B cell (primary cell): ENCODE measurements at regions not wholly inside any gene's neighbourhood (a gene's known extent, or its start where the extent isn't known, plus 50 kb on each side); places are given as distances from the start of the nearest gene placed in this dataset.

Experiments
- ATAC-seq: fragments of 200-7000 bp; cut with Tn5 transposase; one replicate; pipeline ENCODE4 v1.10.0; 2021; ENCODE audit warnings: low read depth, mild to moderate bottlenecking, moderate number of reproducible peaks, moderate library complexity
- CTCF ChIA-PET: fragments of 350-600 bp; sonication (Branson Sonifier 250); formaldehyde crosslinking; loops from one replicate; lab custom pipeline; 2021; ENCODE audit warnings: antibody characterized with exemption, inconsistent platforms; lab: Charles Lee
- POLR2A ChIA-PET: fragments of 350-600 bp; sonication (Branson Sonifier 250); formaldehyde crosslinking; loops from one replicate; lab custom pipeline; 2021; ENCODE audit warnings: antibody characterized with exemption; lab: Charles Lee
- DNase-seq: peaks from one replicate; pipeline ENCODE4 v3.0.0; 2013
- H2AFZ ChIP-seq: 2 replicates; pipeline ENCODE4 v1.6.1; 2012; ENCODE audit warnings: mild to moderate bottlenecking, low read depth, low read length; ENCODE audit not compliant: insufficient read depth, poor library complexity, severe bottlenecking
- H3K27ac ChIP-seq, 2 donors: 1 replicate in 1 of 2; 2 replicates in 1 of 2; pipeline ENCODE4 v1.5.1; 2012 to 2013; ENCODE audit warnings: low read length in 2 of 2, mild to moderate bottlenecking in 2 of 2, moderate library complexity in 1 of 2
- H3K27me3 ChIP-seq, 4 experiments: fragments of 200-600 bp in 1 of 4; sonication (generic) in 1 of 4; replicated peaks in 1 of 4; 1 replicate in 2 of 4; 2 replicates in 2 of 4; pipeline versions ENCODE4 v1.6.1 to v1.7.0; 2013 to 2016; ENCODE audit warnings: low read length in 3 of 4, mild to moderate bottlenecking in 2 of 4, mixed read lengths in 1 of 4, moderate library complexity in 1 of 4; ENCODE audit not compliant: insufficient read depth in 4 of 4, control insufficient read depth in 3 of 4; ENCODE audit errors: control extremely low read depth in 1 of 4
- H3K36me3 ChIP-seq, 2 experiments: replicated peaks in 1 of 2; 1 replicate in 1 of 2; 2 replicates in 1 of 2; pipeline versions ENCODE4 v1.6.1 to v1.7.1; 2013; ENCODE audit warnings: low read length in 1 of 2; ENCODE audit not compliant: insufficient read depth in 2 of 2, control insufficient read depth in 1 of 2; ENCODE audit errors: control extremely low read depth in 1 of 2, extremely low read depth in 1 of 2
- H3K4me1 ChIP-seq, 2 donors: fragments of 200-600 bp in 1 of 2; sonication (generic) in 1 of 2; 1 replicate in 1 of 2; 2 replicates in 1 of 2; pipeline versions ENCODE4 v1.5.1 to v1.6.1; 2013 to 2017; ENCODE audit warnings: low read length in 2 of 2; ENCODE audit not compliant: control insufficient read depth in 2 of 2, insufficient read depth in 2 of 2
- H3K4me2 ChIP-seq: replicated peaks from 2 replicates; pipeline ENCODE3; 2012; ENCODE audit warnings: mild to moderate bottlenecking, low read depth, low read length; ENCODE audit not compliant: poor library complexity, severe bottlenecking
- H3K4me3 ChIP-seq, 5 experiments: fragments of 200-600 bp in 1 of 5; sonication (generic) in 1 of 5; 1 replicate in 3 of 5; 2 replicates in 2 of 5; pipeline versions ENCODE4 v1.5.1 to v1.7.0; 2011 to 2016; ENCODE audit warnings: low read length in 4 of 5, mild to moderate bottlenecking in 4 of 5, low read depth in 2 of 5, control low read depth in 1 of 5, moderate library complexity in 1 of 5; ENCODE audit not compliant: insufficient read depth in 1 of 5; ENCODE audit errors: control extremely low read depth in 1 of 5, extremely low read depth in 1 of 5
- H3K79me2 ChIP-seq: fragments of 200-600 bp; sonication (generic); one replicate; pipeline ENCODE4 v1.6.0; 2016; ENCODE audit warnings: low read length; ENCODE audit not compliant: control insufficient read depth, insufficient read depth
- H3K9ac ChIP-seq: fragments of 200-600 bp; sonication (generic); 2 replicates; pipeline ENCODE4 v1.6.1; 2017; ENCODE audit warnings: mild to moderate bottlenecking, low read length, moderate library complexity
- H3K9me3 ChIP-seq, 3 donors: one replicate each; pipeline versions ENCODE4 v1.6.1 to v1.7.1; 2013; ENCODE audit warnings: low read length in 2 of 3; ENCODE audit not compliant: control insufficient read depth in 2 of 3, insufficient read depth in 1 of 3; ENCODE audit errors: control extremely low read depth in 1 of 3
- H4K20me1 ChIP-seq: 2 replicates; pipeline ENCODE4 v1.6.0; 2012; ENCODE audit warnings: mild to moderate bottlenecking, low read length; ENCODE audit not compliant: insufficient read depth, control insufficient read depth, poor library complexity, severe bottlenecking
- H3K27ac Mint-ChIP-seq: one replicate; pipeline ENCODE4 v1.8.0; 2021; ENCODE audit warnings: mixed read lengths
- H3K27me3 Mint-ChIP-seq: one replicate; pipeline ENCODE4 v1.8.0; 2021; ENCODE audit warnings: mixed read lengths
- H3K4me1 Mint-ChIP-seq: one replicate; pipeline ENCODE4 v1.8.0; 2021; ENCODE audit warnings: mixed read lengths
- H3K4me3 Mint-ChIP-seq: one replicate; pipeline ENCODE4 v1.8.0; 2021; ENCODE audit warnings: mixed read lengths
- H3K9me3 Mint-ChIP-seq: one replicate; pipeline ENCODE4 v1.8.0; 2022; ENCODE audit warnings: mixed read lengths; ENCODE audit not compliant: insufficient read depth
- CTCF ChIP-seq: fragments of 200-600 bp; IDR thresholded peaks from one replicate; pipeline ENCODE4 v1.8.0; 2022; ENCODE audit warnings: antibody characterized with exemption, mild to moderate bottlenecking
- EZH2 ChIP-seq: IDR thresholded peaks from 2 replicates; pipeline ENCODE4 v1.6.1; 2012; ENCODE audit warnings: borderline replicate concordance, low read depth, mild to moderate bottlenecking, moderate library complexity, low read length; ENCODE audit not compliant: insufficient read depth, poor library complexity, severe bottlenecking
- WGBS: methylation state at CpG from one replicate; pipeline ENCODE4 v1.1.5; 2013; ENCODE audit warnings: missing lambda C conversion rate; ENCODE audit not compliant: insufficient coverage; 5-methylcytosine and 5-hydroxymethylcytosine counted together
- intact Hi-C: fragments of 100-400 bp; cut with micrococcal nuclease; formaldehyde crosslinking; loops from one replicate; pipeline ENCODE4 v1.10.0; 2022

- no peak overlapping the region for H3K4me2 ChIP-seq
- no peaks in the 10 kb centered on the region for H3K36me3 ChIP-seq
- H3K4me1 ChIP-seq = peaks cover 13 to 21% of the 10 kb centered on the region in 2 donors
- H3K79me2 ChIP-seq = no peaks in the 10 kb centered on the region
- no CpG with 5 or more reads among the region's 2 CpGs for WGBS
- Mint-ChIP-seq H3K4me1 (peaks cover 21% of the 10 kb centered on the region), H3K27ac (no peak overlapping the region), H3K9me3 (no peaks in the 10 kb centered on the region), H3K27me3 (no peaks in the 10 kb centered on the region), H3K4me3 (no peak overlapping the region)
- no peak for TF ChIP-seq CTCF
- TF ChIP-seq EZH2 = no peak
- no peak overlapping the region for H3K4me3 ChIP-seq
- peaks cover 0 to 2% (median 0%) of the 10 kb centered on the region in 4 experiments for H3K27me3 ChIP-seq
- H3K27ac ChIP-seq = no peak overlapping the region
- ATAC-seq = no peak
- ChIA-PET CTCF (no interaction called here), POLR2A (no interaction called here)
- no peaks in the 10 kb centered on the region for H4K20me1 ChIP-seq
- no peak for DNase-seq
- intact Hi-C loops = no loop called here
- H3K9ac ChIP-seq = no peak overlapping the region
- H3K9me3 ChIP-seq = peaks cover 0 to under 1% (median 0%) of the 10 kb centered on the region in 3 donors
- no peak overlapping the region for H2AFZ ChIP-seq
Observed at GRCh38 chr14:75344411-75344810, 65.8 kb downstream of the FOS start.

GRCh38 chr14:75350505-75351060 lies 72.0 kb downstream of the FOS start:
- Histone ChIP-seq H4K20me1 (no peaks in the 10 kb centered on the region), H3K4me2 (no peak overlapping the region), H2AFZ (no peak overlapping the region), H3K9me3 (peaks cover 0 to 6% (median 3%) of the 10 kb centered on the region in 3 donors), H3K4me3 (no peak overlapping the region), H3K9ac (no peak overlapping the region), H3K36me3 (no peaks in the 10 kb centered on the region), H3K27ac (no peak overlapping the region), H3K79me2 (no peaks in the 10 kb centered on the region), H3K27me3 (no peaks in the 10 kb centered on the region), H3K4me1 (no peaks in the 10 kb centered on the region)
- intact Hi-C loops = no loop called here
- Mint-ChIP-seq H3K27ac (no peak overlapping the region), H3K27me3 (no peaks in the 10 kb centered on the region), H3K9me3 (peaks cover 2% of the 10 kb centered on the region), H3K4me3 (no peak overlapping the region), H3K4me1 (no peaks in the 10 kb centered on the region)
- no CpG with 5 or more reads among the region's 1 CpG for WGBS
- CTCF ChIA-PET = interaction anchor here (1.0 to 1.1 kb wide), 2 partner anchors 21 to 26 kb away, joined by 3 read pairs; no protein-coding TSS in a partner anchor
- TF ChIP-seq EZH2 = no peak
- no peak for TF ChIP-seq CTCF
- DNase-seq = no peak
- ATAC-seq = no peak
- POLR2A ChIA-PET = no interaction called here
